ENCODE measurements at regions not wholly inside any gene's neighbourhood (a gene's known extent, or its start where the extent isn't known, plus 50 kb on each side); places are given as distances from the start of the nearest gene placed in this dataset.

DNA sequence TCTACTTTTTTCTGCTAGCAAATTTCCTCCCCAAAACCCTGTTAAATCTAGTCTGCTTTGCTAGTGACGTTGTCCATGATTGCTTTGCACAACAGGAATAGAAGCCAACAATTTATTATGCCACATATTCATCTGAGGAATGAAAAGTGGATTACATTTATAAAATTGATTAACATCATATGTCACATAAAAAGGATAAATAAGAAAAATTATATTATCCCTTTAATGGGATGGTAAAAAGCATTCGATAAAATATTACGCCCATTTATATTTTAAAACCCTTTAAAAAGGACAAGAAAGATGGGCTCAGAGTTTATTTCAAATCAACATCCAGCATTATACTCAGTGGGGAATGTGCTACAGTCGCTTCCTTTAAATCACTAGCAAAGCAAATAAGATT lies 991.7 kb downstream of the DIAPH3 start:
- Histone ChIP-seq H3K4me1 (ENCODE audit: insufficient read depth, low read length) (no peaks in the 10 kb centered on the region), H3K27ac (ENCODE audit: insufficient read length, low read depth, low read length) (no peak overlapping the region), H3K23me2 (ENCODE audit: insufficient read length, low read depth, low read length, poor library complexity, severe bottlenecking) (no peaks in the 10 kb centered on the region), H2BK12ac (ENCODE audit: insufficient read length, low read depth, low read length) (no peak overlapping the region), H3T11ph (ENCODE audit: low read length) (no peak overlapping the region), H3K18ac (ENCODE audit: insufficient read length, low read depth, low read length) (no peak overlapping the region), H4K5ac (ENCODE audit: insufficient read length, low read depth, low read length) (no peak overlapping the region), H3K56ac (ENCODE audit: insufficient read length, low read depth, low read length) (no peak overlapping the region), H4K20me1 (ENCODE audit: control insufficient read depth, insufficient read depth, insufficient read length) (no peaks in the 10 kb centered on the region), H3K9ac (ENCODE audit: extremely low read depth, insufficient read length, low read length) (no peak overlapping the region), H3K4me2 (ENCODE audit: insufficient read depth, insufficient read length, low read length) (no peak overlapping the region), H2BK15ac (ENCODE audit: low read depth, low read length) (no peak overlapping the region), H3K23ac (ENCODE audit: insufficient read length, low read depth, low read length) (no peak overlapping the region), H4K91ac (ENCODE audit: insufficient read length, low read depth, low read length) (no peak overlapping the region), H3K9me3 (ENCODE audit: control insufficient read depth, low read depth, low read length) (no peaks in the 10 kb centered on the region), H2BK20ac (ENCODE audit: low read depth, low read length, poor library complexity, severe bottlenecking) (no peak overlapping the region), H3K4ac (ENCODE audit: low read depth, low read length) (no peak overlapping the region), H3K79me1 (ENCODE audit: insufficient read depth, low read depth, low read length, poor library complexity, severe bottlenecking) (no peaks in the 10 kb centered on the region), H3K27me3 (ENCODE audit: insufficient read depth, low read length) (no peaks in the 10 kb centered on the region), H2AFZ (ENCODE audit: low read length) (no peak overlapping the region), H3K14ac (ENCODE audit: insufficient read depth, low read length) (no peak overlapping the region), H2BK5ac (ENCODE audit: insufficient read length, low read length) (no peak overlapping the region), H4K8ac (replicated peaks; ENCODE audit: insufficient read length, low read depth, low read length) (no peak overlapping the region), H2BK120ac (ENCODE audit: low read depth, low read length, poor library complexity, severe bottlenecking) (no peak overlapping the region), H2AK5ac (ENCODE audit: insufficient read length, low read length) (no peak overlapping the region), H3K79me2 (ENCODE audit: insufficient read depth, low read length) (no peaks in the 10 kb centered on the region)
- Mint-ChIP-seq H3K36me3 (ENCODE audit: insufficient read depth in 1 of 3, low read depth in 3 of 3) (peaks cover 0 to 8% (median 5%) of the 10 kb centered on the region in 3 experiments; a peak in 3 of 7 replicates), H3K27ac (no peak overlapping the region), H3K27me3 (ENCODE audit: low read depth) (no peaks in the 10 kb centered on the region), H3K9me3 (peaks cover 5 to 10% of the 10 kb centered on the region in 2 experiments; a peak in 3 of 5 replicates), H3K4me3 (no peak overlapping the region), H3K4me1 (peaks cover 14 to 16% of the 10 kb centered on the region in 2 experiments)
- no CpG with 5 or more reads among the region's 4 CpGs for WGBS (ENCODE audit: extremely low coverage, insufficient read length, low lambda C conversion rate)
- TF ChIP-seq, protein P1, sequence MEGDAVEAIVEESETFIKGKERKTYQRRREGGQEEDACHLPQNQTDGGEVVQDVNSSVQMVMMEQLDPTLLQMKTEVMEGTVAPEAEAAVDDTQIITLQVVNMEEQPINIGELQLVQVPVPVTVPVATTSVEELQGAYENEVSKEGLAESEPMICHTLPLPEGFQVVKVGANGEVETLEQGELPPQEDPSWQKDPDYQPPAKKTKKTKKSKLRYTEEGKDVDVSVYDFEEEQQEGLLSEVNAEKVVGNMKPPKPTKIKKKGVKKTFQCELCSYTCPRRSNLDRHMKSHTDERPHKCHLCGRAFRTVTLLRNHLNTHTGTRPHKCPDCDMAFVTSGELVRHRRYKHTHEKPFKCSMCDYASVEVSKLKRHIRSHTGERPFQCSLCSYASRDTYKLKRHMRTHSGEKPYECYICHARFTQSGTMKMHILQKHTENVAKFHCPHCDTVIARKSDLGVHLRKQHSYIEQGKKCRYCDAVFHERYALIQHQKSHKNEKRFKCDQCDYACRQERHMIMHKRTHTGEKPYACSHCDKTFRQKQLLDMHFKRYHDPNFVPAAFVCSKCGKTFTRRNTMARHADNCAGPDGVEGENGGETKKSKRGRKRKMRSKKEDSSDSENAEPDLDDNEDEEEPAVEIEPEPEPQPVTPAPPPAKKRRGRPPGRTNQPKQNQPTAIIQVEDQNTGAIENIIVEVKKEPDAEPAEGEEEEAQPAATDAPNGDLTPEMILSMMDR (conservative IDR thresholded peaks at IDR 0.05), result no peak
- no peak for DNase-seq
